ENCODE measurements at regions not wholly inside any gene's neighbourhood (a gene's known extent, or its start where the extent isn't known, plus 50 kb on each side); places are given as distances from the start of the nearest gene placed in this dataset.
A peak's percentile ranks its signal among the peaks of the same experiment; 100 is the strongest.

GRCh38 chr1:163528710-163529348 lies 207.1 kb downstream of the NUF2 start:
- no peak for DNase-seq (ENCODE audit: low spot score)
- no peaks in the 10 kb centered on the region for H3K4me1 Mint-ChIP-seq
- peaks cover 7% of the 10 kb centered on the region for H3K9me3 Mint-ChIP-seq
- ChIA-PET POLR2A (no interaction called here), CTCF (no interaction called here)
- peaks cover 2% of the 10 kb centered on the region; the same call in 1 of the 2 replicates for H3K36me3 Mint-ChIP-seq
- H3K27me3 Mint-ChIP-seq (ENCODE audit: low read depth) = peaks cover 14% of the 10 kb centered on the region
- TF ChIP-seq CTCF (IDR thresholded peaks at IDR 0.05) (peak; percentile 36; the same call in 1 of the 2 replicates), FOXJ3 (CRISPR knock-in tag; IDR thresholded peaks at IDR 0.05; ENCODE audit: borderline replicate concordance) (no peak)
- ATAC-seq = no peak
- no peak overlapping the region for H3K4me3 Mint-ChIP-seq
- no peak overlapping the region for H3K27ac Mint-ChIP-seq

- H3K9me3 Mint-ChIP-seq = peaks cover 7% of the 10 kb centered on the region
- no peak overlapping the region for H3K27ac Mint-ChIP-seq
- DNase-seq (ENCODE audit: low spot score) (no peak), ATAC-seq (no peak)
- H3K36me3 Mint-ChIP-seq = peaks cover 2% of the 10 kb centered on the region; the same call in 1 of the 2 replicates
- TF ChIP-seq ZNF532 (CRISPR knock-in tag; IDR thresholded peaks at IDR 0.05; ENCODE audit: borderline replicate concordance) (no peak), IRF2 (CRISPR knock-in tag; IDR thresholded peaks at IDR 0.05; ENCODE audit: borderline replicate concordance, low read depth) (no peak), RELA (CRISPR knock-in tag; IDR thresholded peaks at IDR 0.05; ENCODE audit: borderline replicate concordance) (no peak), ZNF671 (CRISPR knock-in tag; IDR thresholded peaks at IDR 0.05) (no peak), FOXK1 (CRISPR knock-in tag; IDR thresholded peaks at IDR 0.05) (no peak), ATF2 (CRISPR knock-in tag; IDR thresholded peaks at IDR 0.05; ENCODE audit: borderline replicate concordance, low read depth) (no peak), MXD4 (CRISPR knock-in tag; IDR thresholded peaks at IDR 0.05; ENCODE audit: borderline replicate concordance) (no peak), FOXJ3 (CRISPR knock-in tag; IDR thresholded peaks at IDR 0.05; ENCODE audit: borderline replicate concordance) (no peak), MAX (CRISPR knock-in tag; IDR thresholded peaks at IDR 0.05) (no peak), ELF4 (CRISPR knock-in tag; IDR thresholded peaks at IDR 0.05; ENCODE audit: low read depth) (no peak), NFE2L1 (CRISPR knock-in tag; IDR thresholded peaks at IDR 0.05) (no peak), AFF4 (CRISPR knock-in tag; IDR thresholded peaks at IDR 0.05; ENCODE audit: borderline replicate concordance) (no peak), ZNF512 (CRISPR knock-in tag; IDR thresholded peaks at IDR 0.05; ENCODE audit: borderline replicate concordance) (no peak), ZNF138 (CRISPR knock-in tag; conservative IDR thresholded peaks at IDR 0.05) (no peak), ZNF263 (CRISPR knock-in tag; IDR thresholded peaks at IDR 0.05; ENCODE audit: low read depth) (no peak), TEAD1 (CRISPR knock-in tag; IDR thresholded peaks at IDR 0.05) (no peak), CDX4 (CRISPR knock-in tag; IDR thresholded peaks at IDR 0.05; ENCODE audit: borderline replicate concordance) (no peak), ZNF121 (CRISPR knock-in tag; IDR thresholded peaks at IDR 0.05) (no peak)
- ChIA-PET POLR2A (no interaction called here), CTCF (no interaction called here)
- no peak overlapping the region for H3K4me3 Mint-ChIP-seq
- H3K4me1 Mint-ChIP-seq = peaks cover 6% of the 10 kb centered on the region
- H3K27me3 Mint-ChIP-seq (ENCODE audit: low read depth) = peaks cover 14% of the 10 kb centered on the region
Observed at GRCh38 chr1:163531345-163531744, 209.6 kb downstream of the NUF2 start.

Data from WTC11 (cell line).